GM19043 (cell line): ENCODE measurements at regions not wholly inside any gene's neighbourhood (a gene's known extent, or its start where the extent isn't known, plus 50 kb on each side); places are given as distances from the start of the nearest gene placed in this dataset.
"Not testable (repeated sequence)": the region's sequence is repeated elsewhere in the genome, so short reads cannot be mapped to it uniquely, and the experiment has no call there.

Experiments used
- ATAC-seq: cut with Tn5 transposase; IDR thresholded peaks from one replicate; pipeline ENCODE4 v1.9.1; 2021; ENCODE audit warnings: low read depth; ENCODE audit not compliant: unreplicated experiment

DNA sequence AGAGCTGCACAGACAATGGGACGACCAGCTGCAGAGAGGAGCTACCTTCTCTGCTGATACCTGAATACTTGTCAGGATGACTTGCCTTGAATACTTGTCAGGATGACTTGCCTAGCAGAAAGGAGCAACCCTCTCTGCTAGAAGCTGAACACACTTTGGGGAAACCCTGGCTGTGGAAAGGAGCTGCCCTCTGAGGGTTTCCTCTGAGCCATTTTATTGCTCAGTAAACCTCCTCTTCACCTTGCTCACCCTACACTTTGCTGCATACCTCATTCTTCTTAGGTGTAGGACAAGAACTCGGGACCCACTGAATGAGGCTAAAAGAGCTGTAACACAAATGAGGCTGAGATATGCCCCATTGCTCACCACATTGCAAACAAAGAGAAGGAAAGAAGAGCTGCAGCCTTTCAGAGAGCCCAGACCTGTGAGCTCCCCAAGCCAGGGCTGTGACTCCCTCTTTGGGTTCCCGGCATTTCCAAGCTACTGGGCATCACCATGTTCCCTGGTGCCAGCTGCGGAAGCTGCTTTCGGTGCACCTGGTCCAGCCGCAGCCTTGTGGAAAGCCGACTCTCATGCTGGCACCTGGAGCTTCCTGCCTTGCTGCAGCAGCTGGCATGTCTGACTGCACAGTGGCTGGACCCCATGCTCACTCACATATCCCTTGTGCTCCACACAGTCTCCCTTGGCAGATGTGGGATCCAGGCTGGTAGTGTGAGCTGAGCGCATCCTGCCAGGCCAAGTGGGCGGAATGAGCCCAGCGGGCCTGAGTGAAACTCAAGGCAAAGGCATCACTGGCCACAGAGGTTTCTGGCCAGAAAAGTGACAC lies 106.7 kb upstream of the AHI1 start:
- no peak for ATAC-seq

- ATAC-seq, result no peak
Measured at GRCh38 chr6:135605278-135605790, 107.8 kb upstream of the AHI1 start.

GRCh38 chr6:135606392-135606791 lies 108.9 kb upstream of the AHI1 start:
- no peak for ATAC-seq

GRCh38 chr6:135608031-135608430 lies 110.5 kb upstream of the AHI1 start:
- ATAC-seq, result no peak

DNA sequence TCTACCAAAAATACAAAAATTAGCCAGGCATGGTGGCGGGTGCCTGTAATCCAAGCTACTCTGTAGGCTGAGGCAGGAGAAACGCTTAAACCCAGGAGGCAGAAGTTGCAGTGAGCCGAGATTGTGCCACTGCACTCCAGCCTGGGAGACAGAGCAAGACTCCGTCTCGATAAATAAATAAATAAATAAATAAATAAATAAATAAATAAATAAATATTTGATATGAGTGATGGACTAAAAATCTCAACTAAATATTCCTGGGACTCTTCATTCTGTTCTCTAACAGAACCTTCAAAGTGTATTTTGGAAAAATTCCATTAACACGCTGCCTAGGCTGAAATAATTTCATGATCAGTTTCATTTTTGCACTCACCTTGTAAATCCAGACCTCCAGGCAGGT lies 112.7 kb upstream of the AHI1 start:
- not testable (repeated sequence) for ATAC-seq

DNA sequence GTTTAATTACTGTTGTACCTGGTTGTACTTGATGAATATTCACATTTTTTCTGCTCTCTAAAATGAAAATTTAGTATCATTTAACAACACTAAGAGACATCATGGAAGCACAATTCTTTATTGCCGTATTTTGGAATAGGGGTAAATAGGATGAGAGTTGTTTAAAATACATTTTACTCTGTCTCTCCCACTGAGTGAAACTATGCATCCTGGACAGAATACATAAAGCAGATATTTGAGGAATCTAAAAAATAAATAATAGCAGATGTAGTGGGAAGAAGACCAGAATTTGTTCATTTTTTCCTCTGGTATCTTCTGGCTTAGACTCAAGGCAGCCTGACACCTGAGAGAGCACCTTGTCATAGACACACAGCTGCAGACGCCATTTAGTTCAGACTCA lies 119.1 kb upstream of the AHI1 start:
- ATAC-seq, result no peak

DNA sequence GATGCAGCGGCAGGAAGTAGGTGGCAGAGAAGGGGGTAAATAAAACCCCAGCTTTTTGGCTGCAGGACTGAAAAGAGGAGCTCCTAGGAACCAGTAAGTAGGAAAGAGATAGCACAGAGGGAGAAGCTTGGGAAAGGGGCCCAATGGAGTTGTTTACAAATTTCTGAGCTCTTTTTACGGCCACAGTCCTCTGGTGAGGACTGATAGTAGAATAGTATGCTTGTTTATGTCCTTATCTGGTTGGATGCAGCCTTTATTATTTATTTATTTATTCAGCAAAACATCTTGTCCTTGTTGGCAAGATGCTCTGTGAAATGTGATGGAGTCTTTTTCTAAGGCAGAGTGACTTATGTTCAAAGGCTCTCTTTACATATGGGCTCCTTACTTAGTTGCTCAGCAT lies 119.7 kb upstream of the AHI1 start:
- no peak for ATAC-seq

DNA sequence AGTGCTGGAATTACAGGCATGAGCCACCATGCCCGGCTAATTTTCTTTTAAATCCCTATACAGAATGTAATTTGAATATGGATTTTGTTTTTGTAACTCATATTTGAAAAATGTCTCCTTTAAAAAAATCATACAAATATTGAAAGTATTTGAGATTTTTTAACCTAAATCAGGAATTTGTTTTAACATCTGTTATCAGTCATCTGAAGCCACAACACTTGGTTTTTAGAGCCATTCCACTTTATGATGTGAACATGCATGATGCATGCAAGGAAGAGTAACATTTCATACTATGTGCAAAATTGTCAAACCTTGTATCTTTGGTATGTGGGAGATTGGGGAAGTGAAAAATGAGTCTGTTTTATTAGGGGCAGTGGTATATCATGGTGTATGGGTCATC lies 124.5 kb upstream of the AHI1 start:
- no peak for ATAC-seq

DNA sequence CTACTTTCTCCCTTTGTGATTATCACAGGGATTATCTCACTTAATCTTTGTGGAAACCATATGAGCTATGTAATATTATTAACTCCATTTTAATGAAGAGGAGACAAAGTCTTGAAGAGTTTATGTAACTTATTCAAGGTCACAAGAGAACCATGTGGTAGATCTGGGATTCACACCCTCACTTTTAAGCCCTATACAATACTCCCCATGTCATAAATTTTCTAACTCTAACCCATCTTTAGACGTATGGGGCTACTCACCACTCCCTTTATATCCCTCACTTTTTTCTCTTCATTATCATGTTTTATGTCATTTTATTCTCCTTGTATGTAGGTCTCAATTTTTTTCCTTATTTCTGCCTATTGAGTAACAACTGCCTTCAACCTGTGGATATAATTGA lies 126.4 kb upstream of the AHI1 start:
- ATAC-seq, result no peak

DNA sequence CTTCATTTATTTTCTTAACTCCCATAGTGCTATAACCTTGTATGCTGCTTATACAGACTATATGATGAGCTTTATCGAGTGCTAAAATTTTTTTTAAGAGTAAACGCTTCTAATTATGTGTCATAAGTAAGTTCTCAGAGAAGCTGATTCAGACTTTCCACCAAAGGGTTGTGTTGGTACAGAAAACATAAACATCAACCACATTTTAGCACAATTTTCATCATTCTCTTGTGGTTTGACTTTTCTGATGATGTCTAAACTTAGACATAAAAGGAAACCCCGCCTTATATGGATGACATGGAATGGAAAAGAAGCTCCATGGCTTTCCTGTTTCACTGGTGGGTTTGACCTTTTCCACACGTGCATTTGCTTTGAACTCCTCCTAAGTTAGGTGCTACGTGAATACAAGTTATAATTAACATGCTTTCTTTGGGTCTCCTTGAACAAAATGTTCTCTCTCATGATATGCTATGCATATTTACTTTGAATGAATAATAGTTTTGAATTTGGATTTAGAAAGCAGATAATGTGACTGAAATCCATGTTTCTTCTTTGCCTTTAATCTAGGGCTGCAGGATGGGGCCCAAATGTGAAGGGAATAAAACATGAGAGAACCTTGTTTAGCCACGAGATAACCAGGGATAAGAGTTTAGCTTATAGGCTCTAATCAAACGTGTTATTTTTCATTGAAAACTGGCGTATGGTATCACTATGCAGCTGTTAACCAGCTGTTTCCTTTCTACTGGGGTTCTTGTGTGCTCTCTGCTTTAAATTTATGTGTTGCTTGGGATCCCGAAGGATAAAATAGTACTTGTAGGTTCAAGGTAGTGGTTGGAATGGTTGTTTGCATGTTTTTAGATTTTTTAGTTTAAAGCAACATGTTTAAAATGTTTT lies 127.1 kb upstream of the AHI1 start:
- no peak for ATAC-seq

GRCh38 chr6:135626001-135626400 lies 128.5 kb upstream of the AHI1 start:
- ATAC-seq, result not testable (repeated sequence)

- peak; percentile 84 for ATAC-seq
Measured at GRCh38 chr6:135627092-135627715, 129.7 kb upstream of the AHI1 start.

DNA sequence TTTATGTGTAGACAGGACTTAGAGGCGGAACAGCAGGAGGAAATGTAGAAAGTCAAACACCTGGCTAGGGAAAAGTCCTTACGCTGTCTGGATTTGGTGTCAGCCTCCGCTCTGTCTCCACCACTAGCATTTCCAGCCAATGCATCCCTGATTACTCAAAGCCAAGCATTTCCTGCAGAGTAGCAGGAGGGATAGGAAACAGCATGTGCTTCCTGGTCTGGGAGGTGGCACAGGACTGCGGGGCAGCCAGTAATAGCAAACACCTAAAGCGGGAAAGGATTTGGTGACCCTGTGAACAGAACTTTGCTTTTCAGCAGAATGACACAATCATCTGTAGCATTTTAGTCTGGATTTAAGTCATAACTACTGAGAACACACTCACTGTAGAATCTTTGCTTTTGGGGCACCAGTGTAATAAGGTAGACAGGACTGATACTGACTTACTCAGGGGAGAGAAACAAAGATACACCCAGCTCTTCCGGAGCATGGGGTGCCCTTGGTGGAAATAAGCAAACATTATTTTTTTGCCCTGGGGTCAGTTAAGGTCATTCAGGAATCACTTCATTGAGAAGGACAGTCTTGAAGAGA lies 133.3 kb upstream of the AHI1 start:
- no peak for ATAC-seq

- ATAC-seq, result no peak
Measured at GRCh38 chr6:135631821-135632220, 134.3 kb upstream of the AHI1 start.

DNA sequence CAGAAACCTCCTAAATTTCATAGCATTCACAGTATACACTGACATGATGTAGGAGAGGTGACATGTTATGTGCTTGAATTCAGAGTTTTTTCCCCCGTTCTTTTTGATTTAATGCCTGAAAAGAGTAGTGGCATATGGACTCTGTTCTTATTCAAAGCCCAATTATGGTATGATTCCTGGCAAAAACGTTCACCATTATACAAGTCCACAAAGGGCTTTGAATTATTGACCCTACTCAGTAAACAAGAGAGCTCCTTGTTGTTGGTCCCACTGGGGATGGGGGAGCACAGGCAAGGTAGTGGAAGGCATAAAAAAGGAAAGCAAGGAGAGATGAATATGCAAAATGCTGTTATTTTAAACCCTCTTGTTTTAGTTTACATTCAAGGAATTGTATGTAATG lies 136.0 kb upstream of the AHI1 start:
- no peak for ATAC-seq

- ATAC-seq, result no peak
Measured at GRCh38 chr6:135637701-135638100, 140.2 kb upstream of the AHI1 start.

GRCh38 chr6:135638108-135638507 lies 140.6 kb upstream of the AHI1 start:
- ATAC-seq, result no peak

DNA sequence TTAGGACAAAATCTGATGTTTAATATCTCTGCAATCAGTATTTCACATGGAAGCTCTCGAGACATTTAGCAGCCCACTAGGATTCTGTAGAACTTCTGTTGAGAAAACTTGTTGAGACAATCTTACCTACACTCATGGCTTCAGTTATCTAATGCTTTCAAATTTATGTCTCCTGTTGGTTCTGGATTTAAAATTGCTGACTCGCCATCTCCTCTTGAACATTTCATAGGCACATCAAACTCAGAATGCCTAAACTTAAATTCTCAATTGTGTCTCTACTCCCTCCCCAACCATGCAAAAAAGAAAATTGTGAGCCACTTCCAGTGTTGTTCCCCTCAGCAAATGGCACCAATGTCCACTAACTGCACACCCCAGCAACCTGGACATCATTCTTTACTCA lies 142.5 kb upstream of the AHI1 start:
- ATAC-seq, result no peak

DNA sequence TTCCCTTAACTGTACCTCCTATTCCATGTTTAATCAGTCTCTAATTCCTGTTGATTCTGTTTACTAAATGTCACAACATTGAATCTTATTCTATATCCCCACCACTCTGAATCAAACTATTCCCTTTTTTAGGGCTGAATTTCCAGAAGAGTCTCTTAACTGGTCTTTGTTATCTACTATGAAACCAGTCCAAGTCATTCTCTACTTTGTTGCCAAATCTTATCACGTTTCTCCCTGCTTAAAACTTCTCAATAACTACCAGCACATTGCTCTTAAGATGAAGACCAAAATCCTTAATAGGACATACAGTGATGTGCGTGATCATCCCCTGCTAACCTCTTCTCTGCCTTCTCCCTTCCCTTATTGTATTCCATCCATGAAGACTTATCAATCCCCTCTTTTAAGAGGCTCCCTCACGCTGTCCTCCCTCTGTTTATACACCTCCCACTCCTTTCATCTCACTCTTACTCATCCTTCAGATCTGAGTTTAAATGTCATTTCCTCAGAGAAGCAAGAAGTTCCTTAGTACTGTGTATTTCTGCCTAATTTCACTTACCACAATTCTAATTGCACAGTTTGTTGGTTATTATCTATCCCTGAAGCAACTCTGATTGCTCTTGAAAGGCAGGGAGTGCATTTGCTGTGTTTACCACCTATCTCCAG lies 143.0 kb upstream of the AHI1 start:
- no peak for ATAC-seq

GRCh38 chr6:135642912-135643311 lies 145.4 kb upstream of the AHI1 start:
- ATAC-seq, result no peak
